Left lung (tissue), 4 donors: ENCODE measurements at regions not wholly inside any gene's neighbourhood (a gene's known extent, or its start where the extent isn't known, plus 50 kb on each side); places are given as distances from the start of the nearest gene placed in this dataset.

Experiments used
- ATAC-seq: fragments of 200-7000 bp; cut with Tn5 transposase; one replicate; pipeline ENCODE4 v1.9.1; 2020; ENCODE audit warnings: moderate library complexity
- DNase-seq, 4 donors: peaks; one replicate each; pipeline ENCODE4 v3.0.0-alpha.2; 2013 to 2020
- H3K27ac ChIP-seq, 2 donors: fragments of 200-600 bp; sonication (generic) in 1 of 2; one replicate each; pipeline versions ENCODE4 v1.5.0 to v1.8.0; 2020 to 2021
- H3K27me3 ChIP-seq, 2 donors: fragments of 200-600 bp; sonication (generic) in 1 of 2; one replicate each; pipeline versions ENCODE4 v1.5.0 to v1.8.0; 2020 to 2021
- H3K36me3 ChIP-seq, 2 donors: fragments of 200-600 bp; sonication (generic) in 1 of 2; one replicate each; pipeline versions ENCODE4 v1.5.0 to v1.8.0; 2020 to 2021
- H3K4me1 ChIP-seq, 2 donors: fragments of 200-600 bp; one replicate each; pipeline ENCODE4 v1.8.0; 2021
- H3K4me3 ChIP-seq, 2 donors: fragments of 200-600 bp; sonication (generic) in 1 of 2; one replicate each; pipeline versions ENCODE4 v1.5.0 to v1.8.0; 2020 to 2021; ENCODE audit warnings: mild to moderate bottlenecking in 1 of 2
- H3K9me3 ChIP-seq, 2 donors: fragments of 200-600 bp; sonication (generic) in 1 of 2; one replicate each; pipeline versions ENCODE4 v1.5.0 to v1.8.0; 2020 to 2021
- CTCF ChIP-seq, 2 donors: fragments of 200-600 bp; sonication (generic) in 1 of 2; IDR thresholded peaks; one replicate each; pipeline versions ENCODE4 v1.5.0 to v1.8.0; 2021; ENCODE audit warnings: antibody characterized with exemption in 2 of 2
- intact Hi-C, 2 donors: fragments of 100-400 bp; cut with DNase I; formaldehyde crosslinking; loops; one replicate each; pipeline versions ENCODE4 v1.11.2 to v1.14.2; 2022
- donor health status: DM: no; HTN: yes; CAD: no.
- donor health status: DM: no; HTN: no; CAD: no.

- H3K9me3 ChIP-seq, result no peaks in the 10 kb centered on the region
- no peaks in the 10 kb centered on the region for H3K27me3 ChIP-seq
- no peak for TF ChIP-seq CTCF (IDR thresholded peaks at IDR 0.05)
- intact Hi-C loops, result no loop called here
- no peak overlapping the region for H3K4me3 ChIP-seq
- no peaks in the 10 kb centered on the region for H3K36me3 ChIP-seq
- DNase-seq, result no peak
- no peak overlapping the region for H3K27ac ChIP-seq
- ATAC-seq, result no peak
- no peaks in the 10 kb centered on the region for H3K4me1 ChIP-seq
These were observed 275.5 kb downstream of the FAM181B start for GRCh38 chr11:82458147-82458546.

GRCh38 chr11:82450996-82451395 lies 282.7 kb downstream of the FAM181B start:
- Histone ChIP-seq H3K27ac (no peak overlapping the region), H3K36me3 (no peaks in the 10 kb centered on the region), H3K27me3 (no peaks in the 10 kb centered on the region), H3K9me3 (no peaks in the 10 kb centered on the region), H3K4me3 (no peak overlapping the region), H3K4me1 (no peaks in the 10 kb centered on the region)
- no peak for TF ChIP-seq CTCF (IDR thresholded peaks at IDR 0.05)
- intact Hi-C loops, result no loop called here
- DNase-seq (no peak), ATAC-seq (no peak)

GRCh38 chr11:82406611-82407010 lies 327.1 kb downstream of the FAM181B start:
- H3K4me3 ChIP-seq, result no peak overlapping the region
- no peak overlapping the region for H3K27ac ChIP-seq
- no peak for TF ChIP-seq CTCF (IDR thresholded peaks at IDR 0.05)
- ATAC-seq, result no peak
- no peaks in the 10 kb centered on the region for H3K36me3 ChIP-seq
- peaks cover 0 to 15% of the 10 kb centered on the region in 2 donors for H3K9me3 ChIP-seq
- no peaks in the 10 kb centered on the region for H3K4me1 ChIP-seq
- DNase-seq, result no peak
- no peaks in the 10 kb centered on the region for H3K27me3 ChIP-seq
- intact Hi-C loops, result no loop called here

- Histone ChIP-seq H3K27ac (no peak overlapping the region), H3K27me3 (no peaks in the 10 kb centered on the region), H3K4me1 (no peaks in the 10 kb centered on the region), H3K4me3 (no peak overlapping the region), H3K36me3 (no peaks in the 10 kb centered on the region), H3K9me3 (peaks cover 0 to 12% of the 10 kb centered on the region in 2 donors)
- intact Hi-C loops, result no loop called here
- peak in 2 of 4 donors; percentile 34 to 54 for DNase-seq
- ATAC-seq, result no peak
- no peak for TF ChIP-seq CTCF (IDR thresholded peaks at IDR 0.05)
These were observed 328.2 kb downstream of the FAM181B start for GRCh38 chr11:82405421-82405820.

- Histone ChIP-seq H3K36me3 (no peaks in the 10 kb centered on the region), H3K27ac (no peak overlapping the region), H3K27me3 (no peaks in the 10 kb centered on the region), H3K4me3 (no peak overlapping the region), H3K9me3 (peaks cover 0 to 9% of the 10 kb centered on the region in 2 donors), H3K4me1 (no peaks in the 10 kb centered on the region)
- no peak for ATAC-seq
- intact Hi-C loops, result no loop called here
- peak in 2 of 4 donors; percentile 19 to 25 for DNase-seq
- TF ChIP-seq CTCF (IDR thresholded peaks at IDR 0.05), result no peak
These were observed 328.7 kb downstream of the FAM181B start for GRCh38 chr11:82404981-82405380.
